HG03097 (cell line): ENCODE measurements at regions not wholly inside any gene's neighbourhood (a gene's known extent, or its start where the extent isn't known, plus 50 kb on each side); places are given as distances from the start of the nearest gene placed in this dataset.

ENCODE experiments used
- ATAC-seq: cut with Tn5 transposase; IDR thresholded peaks from one replicate; pipeline ENCODE4 v1.9.1; 2021; ENCODE audit not compliant: unreplicated experiment, low FRiP score

- ATAC-seq: no peak
Measured at GRCh38 chr10:83233691-83234090, 905.6 kb upstream of the GHITM start.

- ATAC-seq: no peak
Measured at GRCh38 chr10:83248106-83248631, 891.1 kb upstream of the GHITM start.

- no peak for ATAC-seq
Measured at GRCh38 chr10:83250396-83250795, 888.9 kb upstream of the GHITM start.

DNA sequence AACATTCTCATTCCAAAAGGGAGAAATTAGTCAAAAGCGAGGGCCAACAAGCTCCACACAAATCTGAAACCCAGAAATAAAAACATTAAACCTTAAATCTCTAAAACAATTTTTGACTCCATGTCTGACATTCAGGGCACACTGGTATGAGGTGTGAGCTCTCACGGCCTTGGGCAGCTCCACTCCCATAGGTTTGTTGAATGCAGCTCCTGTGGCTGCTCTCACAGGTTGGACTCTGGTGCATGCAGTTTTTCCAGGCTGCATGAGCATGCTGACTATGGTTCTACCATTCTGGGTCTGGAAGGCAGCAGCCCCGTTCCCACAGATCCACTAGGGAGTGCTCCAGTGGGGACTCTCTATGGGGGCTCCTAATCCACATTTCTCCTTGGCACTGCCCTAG lies 887.1 kb upstream of the GHITM start:
- ATAC-seq: no peak

GRCh38 chr10:83252596-83252995 lies 886.7 kb upstream of the GHITM start:
- ATAC-seq: no peak

GRCh38 chr10:83253011-83253671 lies 886.2 kb upstream of the GHITM start:
- no peak for ATAC-seq

GRCh38 chr10:83254698-83255097 lies 884.6 kb upstream of the GHITM start:
- ATAC-seq: no peak

- no peak for ATAC-seq
Measured at GRCh38 chr10:83262434-83262833, 876.9 kb upstream of the GHITM start.

GRCh38 chr10:83272666-83273434 lies 866.5 kb upstream of the GHITM start:
- no peak for ATAC-seq

DNA sequence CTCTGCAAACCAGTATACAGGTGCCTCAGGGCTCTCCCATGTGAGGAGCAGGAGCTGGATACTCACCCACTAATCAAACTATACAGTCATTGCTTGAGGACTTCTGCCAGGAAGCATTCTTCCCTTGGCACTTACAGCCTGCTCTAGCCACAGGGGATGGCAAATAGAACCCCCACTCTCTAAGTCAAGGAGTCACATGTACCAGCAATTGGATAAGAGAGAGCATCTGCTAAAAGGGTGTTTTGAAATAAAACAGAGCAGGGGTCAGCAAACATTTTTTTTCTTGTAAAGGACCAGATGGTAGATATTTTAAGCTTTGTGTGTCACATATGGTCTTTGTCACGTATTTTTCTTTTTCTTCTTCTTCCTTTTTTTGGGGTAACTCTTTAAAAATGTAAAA lies 865.2 kb upstream of the GHITM start:
- no peak for ATAC-seq

DNA sequence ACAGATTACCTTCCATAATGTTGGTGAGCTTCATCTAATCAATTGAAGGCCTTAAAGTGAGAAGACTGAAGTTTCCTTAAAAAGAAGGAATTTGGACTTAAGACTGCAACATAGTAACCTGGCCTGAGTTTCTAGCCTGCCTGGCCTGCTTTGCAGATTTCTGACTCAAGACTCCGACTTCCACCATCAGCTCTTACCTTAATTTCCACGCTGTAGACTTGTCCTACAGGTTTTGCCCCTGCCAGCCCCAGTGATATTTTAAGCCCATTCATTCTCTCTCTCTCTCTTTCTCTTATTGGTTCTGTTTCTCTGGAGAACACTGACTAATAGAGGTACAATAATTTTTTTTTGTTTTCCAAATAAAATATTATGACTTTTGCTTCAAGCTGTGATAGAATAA lies 862.3 kb upstream of the GHITM start:
- ATAC-seq: no peak

DNA sequence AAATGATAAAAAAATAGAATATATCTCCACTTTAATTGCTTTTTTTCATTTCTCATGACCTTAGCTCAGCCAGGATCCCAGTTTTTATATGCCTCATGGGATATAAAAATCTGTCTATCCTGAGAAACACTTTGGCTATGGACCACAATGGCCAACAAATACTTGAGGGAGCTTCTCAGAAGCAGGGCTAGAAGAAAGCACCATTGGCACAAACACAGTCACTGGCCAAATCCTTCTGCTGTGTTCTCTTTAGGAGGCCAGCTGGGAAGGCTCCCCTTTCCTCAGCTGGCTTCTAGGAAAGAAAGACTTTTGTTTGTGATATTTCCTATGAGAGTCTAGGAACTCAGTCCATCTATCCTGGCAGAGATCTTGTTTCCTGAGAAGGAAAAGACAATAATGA lies 856.2 kb upstream of the GHITM start:
- no peak for ATAC-seq

- no peak for ATAC-seq
Measured at GRCh38 chr10:83287374-83287773, 851.9 kb upstream of the GHITM start.

GRCh38 chr10:83289373-83289772 lies 849.9 kb upstream of the GHITM start:
- ATAC-seq: no peak

- ATAC-seq: no peak
Measured at GRCh38 chr10:83289948-83290347, 849.4 kb upstream of the GHITM start.

DNA sequence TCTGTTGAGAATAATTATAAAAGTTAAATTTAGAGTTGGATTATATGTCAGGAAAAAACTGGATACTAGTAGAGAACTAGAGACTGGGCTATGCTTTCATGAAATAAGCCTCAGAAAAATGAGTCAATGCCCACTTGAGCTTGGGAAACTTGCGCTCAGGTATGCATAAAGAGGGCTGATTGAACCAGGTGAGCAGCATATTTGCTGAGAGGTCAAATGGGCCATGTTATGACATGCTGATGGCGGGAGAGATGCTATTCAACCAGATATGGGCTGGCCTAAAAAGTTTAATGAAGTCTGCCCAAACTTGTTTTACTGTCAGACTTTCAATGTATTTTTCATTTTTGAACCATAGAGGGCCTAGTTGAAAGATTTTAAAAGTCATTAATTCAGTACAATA lies 837.6 kb upstream of the GHITM start:
- no peak for ATAC-seq

- ATAC-seq: no peak
Measured at GRCh38 chr10:83302623-83303022, 836.7 kb upstream of the GHITM start.

- no peak for ATAC-seq
Measured at GRCh38 chr10:83310688-83311087, 828.6 kb upstream of the GHITM start.

DNA sequence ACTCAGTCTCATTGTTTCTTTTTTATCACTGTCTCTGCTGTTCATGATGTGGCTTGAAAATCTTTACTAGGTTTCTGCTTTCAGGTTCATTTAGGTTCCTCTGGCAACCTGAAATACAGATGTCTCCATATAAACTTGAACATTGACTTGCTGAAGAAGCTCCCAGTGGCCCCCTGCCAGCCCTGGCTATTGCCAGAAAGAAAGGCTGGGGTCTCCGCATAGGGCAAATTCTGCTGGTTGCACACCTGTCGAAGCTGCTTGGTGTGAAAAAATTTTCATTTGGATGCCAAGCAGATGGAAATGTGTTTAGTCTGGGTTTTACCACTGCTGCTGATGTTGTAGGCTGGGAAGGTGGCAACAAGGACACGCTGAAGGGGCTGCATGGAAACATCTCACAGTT lies 826.7 kb upstream of the GHITM start:
- no peak for ATAC-seq

GRCh38 chr10:83332690-83333089 lies 806.6 kb upstream of the GHITM start:
- no peak for ATAC-seq

GRCh38 chr10:83333566-83333965 lies 805.7 kb upstream of the GHITM start:
- ATAC-seq: no peak

DNA sequence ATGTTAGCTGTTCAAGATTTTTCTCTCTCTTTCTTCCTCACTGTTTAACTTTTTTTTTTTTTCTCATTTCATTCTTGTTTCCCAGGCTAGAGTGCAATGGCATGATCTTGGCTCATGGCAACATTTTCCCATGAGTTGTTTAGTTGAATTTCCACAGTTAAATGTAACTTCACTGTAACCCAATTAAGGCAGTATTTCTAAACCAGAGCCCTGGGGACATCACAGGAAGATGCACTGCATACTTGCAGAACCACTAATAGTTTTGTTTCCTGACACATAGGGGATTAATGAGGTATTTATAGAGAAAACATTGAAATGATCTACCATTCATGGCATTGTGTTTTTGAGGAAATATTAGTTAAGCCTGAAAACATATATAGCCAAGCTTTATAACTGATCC lies 795.6 kb upstream of the GHITM start:
- ATAC-seq: no peak
